Kidney (tissue), 13 donors: ENCODE measurements at regions not wholly inside any gene's neighbourhood (a gene's known extent, or its start where the extent isn't known, plus 50 kb on each side); places are given as distances from the start of the nearest gene placed in this dataset.

Experiments used
- DNase-seq, 5 donors: peaks; one replicate each; pipeline ENCODE4 v3.0.0-alpha.2; 2013 to 2020
- FAIRE-seq: peaks from 2 replicates; lab custom pipeline; 2012; peaks lifted over from hg19 to GRCh38; lab: Jason Lieb, UNC
- H3K27ac ChIP-seq, 2 donors: one replicate each; pipeline ENCODE4 v1.7.0; 2013; ENCODE audit warnings: low read depth in 2 of 2, low read length in 2 of 2, inconsistent platforms in 1 of 2
- H3K27me3 ChIP-seq: one replicate; pipeline ENCODE4 v1.7.1; 2013; ENCODE audit warnings: low read length, inconsistent platforms; ENCODE audit not compliant: control insufficient read depth, insufficient read depth
- H3K36me3 ChIP-seq, 3 donors: one replicate each; pipeline versions ENCODE4 v1.7.0 to v1.7.1; 2013; ENCODE audit warnings: low read length in 3 of 3, control low read depth in 1 of 3, inconsistent platforms in 1 of 3; ENCODE audit not compliant: insufficient read depth in 3 of 3, control insufficient read depth in 2 of 3
- H3K4me1 ChIP-seq, 3 donors: one replicate each; pipeline versions ENCODE4 v1.7.0 to v1.7.1; 2013; ENCODE audit warnings: low read length in 3 of 3, inconsistent platforms in 1 of 3, low read depth in 1 of 3; ENCODE audit not compliant: control insufficient read depth in 2 of 3, insufficient read depth in 2 of 3
- H3K4me3 ChIP-seq, 3 donors: one replicate each; pipeline versions ENCODE4 v1.7.0 to v1.8.1; 2013; ENCODE audit warnings: low read length in 3 of 3, control low read depth in 1 of 3, inconsistent platforms in 1 of 3
- H3K9ac ChIP-seq, 3 donors: one replicate each; pipeline versions ENCODE4 v1.7.0 to v1.7.1; 2013; ENCODE audit warnings: low read length in 3 of 3, control low read depth in 1 of 3, inconsistent platforms in 1 of 3
- H3K9me3 ChIP-seq, 3 donors: one replicate each; pipeline versions ENCODE4 v1.7.0 to v1.7.1; 2013; ENCODE audit warnings: low read length in 3 of 3, control low read depth in 1 of 3, inconsistent platforms in 1 of 3; ENCODE audit not compliant: control insufficient read depth in 2 of 3, insufficient read depth in 1 of 3
- intact Hi-C: fragments of 100-400 bp; cut with DNase I; formaldehyde crosslinking; loops from one replicate; pipeline ENCODE4 v1.11.1; 2022
- TF ChIP-seq, protein P1 (sequence below): IDR thresholded peaks from 3 replicates; pipeline ENCODE4 v1.5.1; 2012; ENCODE audit warnings: mild to moderate bottlenecking, moderate library complexity, borderline replicate concordance; ENCODE audit not compliant: insufficient read depth; ENCODE audit errors: extremely low read depth
- donor health status: control.
- donor health status: control.
- donor health status: control.
- donor health status: control.
- donor health status: control.
- donor health status: DM: yes; HTN: yes; CAD: no.
- donor health status: Normal renal cell carcinoma (clear cell type).

DNA sequence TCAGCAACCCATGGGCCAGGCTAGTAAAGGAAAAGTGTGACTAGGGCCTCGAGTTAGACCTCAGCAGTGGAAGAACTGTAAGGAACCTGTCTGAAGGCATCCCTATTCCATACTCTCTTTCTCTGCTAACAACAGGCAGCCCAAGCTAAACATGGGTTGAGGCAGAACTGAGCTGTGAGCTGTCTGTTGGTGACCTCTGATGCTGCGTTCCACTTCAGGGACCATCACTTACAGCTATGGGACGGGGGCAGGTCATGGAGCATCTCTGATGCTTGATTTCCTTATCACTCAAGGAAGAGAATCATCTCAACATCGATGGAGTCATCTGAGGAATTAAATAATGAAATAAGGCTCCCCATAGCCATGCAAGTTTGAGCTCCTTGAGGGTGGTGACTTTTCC is 174.8 kb downstream of the ACTL7B start:
- TF ChIP-seq, protein P1, sequence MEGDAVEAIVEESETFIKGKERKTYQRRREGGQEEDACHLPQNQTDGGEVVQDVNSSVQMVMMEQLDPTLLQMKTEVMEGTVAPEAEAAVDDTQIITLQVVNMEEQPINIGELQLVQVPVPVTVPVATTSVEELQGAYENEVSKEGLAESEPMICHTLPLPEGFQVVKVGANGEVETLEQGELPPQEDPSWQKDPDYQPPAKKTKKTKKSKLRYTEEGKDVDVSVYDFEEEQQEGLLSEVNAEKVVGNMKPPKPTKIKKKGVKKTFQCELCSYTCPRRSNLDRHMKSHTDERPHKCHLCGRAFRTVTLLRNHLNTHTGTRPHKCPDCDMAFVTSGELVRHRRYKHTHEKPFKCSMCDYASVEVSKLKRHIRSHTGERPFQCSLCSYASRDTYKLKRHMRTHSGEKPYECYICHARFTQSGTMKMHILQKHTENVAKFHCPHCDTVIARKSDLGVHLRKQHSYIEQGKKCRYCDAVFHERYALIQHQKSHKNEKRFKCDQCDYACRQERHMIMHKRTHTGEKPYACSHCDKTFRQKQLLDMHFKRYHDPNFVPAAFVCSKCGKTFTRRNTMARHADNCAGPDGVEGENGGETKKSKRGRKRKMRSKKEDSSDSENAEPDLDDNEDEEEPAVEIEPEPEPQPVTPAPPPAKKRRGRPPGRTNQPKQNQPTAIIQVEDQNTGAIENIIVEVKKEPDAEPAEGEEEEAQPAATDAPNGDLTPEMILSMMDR = no peak
- FAIRE-seq (no peak), DNase-seq (no peak)
- H3K27me3 ChIP-seq = no peaks in the 10 kb centered on the region
- H3K9ac ChIP-seq = no peak overlapping the region
- H3K27ac ChIP-seq = no peak overlapping the region
- H3K4me1 ChIP-seq = no peaks in the 10 kb centered on the region
- H3K36me3 ChIP-seq = no peaks in the 10 kb centered on the region
- no peaks in the 10 kb centered on the region for H3K9me3 ChIP-seq
- no peak overlapping the region for H3K4me3 ChIP-seq
- intact Hi-C loops = no loop called here

DNA sequence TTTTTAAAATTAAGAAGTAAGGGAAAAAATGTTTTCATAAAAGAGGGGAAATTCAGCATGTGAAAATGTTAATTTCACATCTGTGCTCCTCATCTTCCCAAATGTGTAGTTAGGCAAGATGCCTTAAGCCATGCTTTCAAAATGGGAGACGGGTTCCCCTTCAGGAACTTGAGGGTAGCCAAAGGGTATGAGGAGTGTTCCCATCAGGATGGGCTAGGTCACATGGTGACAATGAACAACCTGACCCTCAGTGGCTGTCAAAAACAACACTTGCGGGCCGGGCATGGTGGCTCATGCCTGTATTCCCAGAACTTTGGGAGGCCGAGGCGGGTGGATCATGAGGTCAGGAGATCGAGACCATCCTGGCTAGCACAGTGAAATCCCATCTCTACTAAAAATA is 178.0 kb downstream of the ACTL7B start:
- FAIRE-seq = no peak
- DNase-seq = no peak
- Histone ChIP-seq H3K27ac (no peak overlapping the region), H3K27me3 (no peaks in the 10 kb centered on the region), H3K4me1 (no peaks in the 10 kb centered on the region), H3K36me3 (no peaks in the 10 kb centered on the region), H3K9me3 (no peaks in the 10 kb centered on the region), H3K9ac (no peak overlapping the region), H3K4me3 (no peak overlapping the region)
- intact Hi-C loops = no loop called here
- TF ChIP-seq, protein P1 = no peak

DNA sequence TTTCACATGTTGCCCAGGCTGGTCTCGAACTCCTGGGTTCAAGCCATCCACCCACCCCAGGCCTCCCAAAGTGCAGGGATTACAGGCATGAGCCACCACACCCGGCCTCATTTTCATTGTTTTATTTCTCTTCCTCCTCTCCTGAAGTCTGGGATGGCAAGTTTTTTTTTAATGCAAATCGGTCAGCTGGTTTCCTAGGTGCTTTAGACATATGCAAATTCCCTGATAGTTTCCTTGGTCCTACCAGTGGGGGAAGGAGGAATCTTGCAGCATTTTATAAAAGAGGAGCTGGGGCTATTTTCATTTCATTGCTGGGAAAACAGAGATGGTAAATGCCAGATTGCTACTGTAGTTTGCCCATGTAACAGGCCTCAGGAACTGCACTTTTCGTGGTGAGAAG is 179.4 kb downstream of the ACTL7B start:
- TF ChIP-seq, protein P1 = no peak
- no peak overlapping the region for H3K9ac ChIP-seq
- no peak overlapping the region for H3K4me3 ChIP-seq
- H3K4me1 ChIP-seq = no peaks in the 10 kb centered on the region
- FAIRE-seq (no peak), DNase-seq (no peak)
- no peaks in the 10 kb centered on the region for H3K9me3 ChIP-seq
- H3K27me3 ChIP-seq = no peaks in the 10 kb centered on the region
- H3K27ac ChIP-seq = no peak overlapping the region
- no peaks in the 10 kb centered on the region for H3K36me3 ChIP-seq
- intact Hi-C loops = no loop called here

DNA sequence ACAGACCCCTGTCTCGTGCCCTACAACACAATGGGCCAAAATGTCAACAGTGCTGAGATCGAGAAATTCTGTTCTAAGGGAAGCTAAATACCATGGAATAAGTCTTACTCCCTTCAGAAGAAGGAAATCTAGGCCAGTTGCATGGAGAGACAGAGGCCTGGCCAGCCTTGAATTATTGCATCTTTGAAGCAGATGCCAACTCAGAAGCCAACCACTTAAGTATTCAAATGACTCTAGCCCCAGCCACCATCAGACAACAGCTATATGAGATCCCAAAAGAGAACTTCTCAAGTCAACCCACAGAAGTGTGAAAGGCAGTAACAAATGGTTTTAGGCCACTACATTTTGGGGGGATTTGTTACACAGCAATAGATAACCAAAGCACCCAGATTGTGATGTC is 180.1 kb downstream of the ACTL7B start:
- TF ChIP-seq, protein P1 = no peak
- intact Hi-C loops = no loop called here
- Histone ChIP-seq H3K4me3 (no peak overlapping the region), H3K4me1 (no peaks in the 10 kb centered on the region), H3K27ac (no peak overlapping the region), H3K27me3 (no peaks in the 10 kb centered on the region), H3K36me3 (no peaks in the 10 kb centered on the region), H3K9me3 (no peaks in the 10 kb centered on the region), H3K9ac (no peak overlapping the region)
- no peak for FAIRE-seq
- DNase-seq = no peak
